ENCODE measurements at regions not wholly inside any gene's neighbourhood (a gene's known extent, or its start where the extent isn't known, plus 50 kb on each side); places are given as distances from the start of the nearest gene placed in this dataset.

DNA sequence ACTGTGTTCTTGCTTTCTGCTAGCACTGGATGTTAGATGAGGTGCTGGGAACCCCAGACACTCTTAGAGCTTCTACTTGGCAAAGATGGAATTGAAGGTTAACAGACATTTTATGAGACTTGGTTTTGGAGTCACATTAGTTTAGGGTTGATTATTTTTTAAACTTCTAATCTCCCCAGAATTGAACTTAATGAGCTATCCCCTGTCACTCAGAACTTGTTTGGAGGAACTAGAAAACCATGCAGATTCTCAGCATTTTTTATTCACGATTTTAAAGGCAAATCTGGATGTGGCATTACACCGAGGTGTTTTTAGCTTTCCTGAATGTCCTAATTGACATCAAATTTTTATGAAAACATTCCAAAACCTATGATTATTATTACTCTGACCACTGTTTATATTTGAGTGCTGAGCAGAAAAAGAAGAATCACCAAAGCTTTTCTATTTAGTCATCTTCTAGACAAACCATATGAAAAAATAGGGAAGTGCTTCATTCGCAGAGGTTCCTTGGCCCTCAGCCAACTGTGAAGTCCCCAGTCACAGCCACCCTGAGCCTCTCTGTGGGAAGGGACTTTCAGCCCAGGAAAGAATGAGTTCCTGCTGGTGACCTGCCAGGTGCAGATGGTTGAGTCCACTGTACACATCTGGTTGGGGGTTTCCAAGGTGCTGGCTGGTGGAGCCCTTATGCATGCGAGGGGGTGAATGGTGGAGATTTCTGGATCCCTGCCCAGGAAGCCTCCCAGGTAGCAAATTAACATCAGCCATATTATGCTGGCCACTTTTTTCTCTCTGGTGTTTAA, 196.0 kb upstream of the TOPAZ1 start:
- peaks cover 7% of the 10 kb centered on the region for H3K27me3 ChIP-seq (ENCODE audit: control insufficient read depth, insufficient read depth, low read length)
- H3K27ac ChIP-seq (ENCODE audit: low read depth, low read length): no peak overlapping the region
- no peaks in the 10 kb centered on the region for H3K9me3 ChIP-seq (ENCODE audit: control insufficient read depth, insufficient read depth, low read length)
- POLR2A ChIA-PET: no interaction called here
- CTCF ChIA-PET: interaction anchor here (0.5 kb wide), 1 partner anchor 1442 kb away, joined by 8 read pairs; no protein-coding TSS in a partner anchor
- no peak for DNase-seq (ENCODE audit: low read depth, low spot score)
- no peak overlapping the region for H3K4me3 ChIP-seq (ENCODE audit: low read depth, low read length)
- TF ChIP-seq, protein P1, sequence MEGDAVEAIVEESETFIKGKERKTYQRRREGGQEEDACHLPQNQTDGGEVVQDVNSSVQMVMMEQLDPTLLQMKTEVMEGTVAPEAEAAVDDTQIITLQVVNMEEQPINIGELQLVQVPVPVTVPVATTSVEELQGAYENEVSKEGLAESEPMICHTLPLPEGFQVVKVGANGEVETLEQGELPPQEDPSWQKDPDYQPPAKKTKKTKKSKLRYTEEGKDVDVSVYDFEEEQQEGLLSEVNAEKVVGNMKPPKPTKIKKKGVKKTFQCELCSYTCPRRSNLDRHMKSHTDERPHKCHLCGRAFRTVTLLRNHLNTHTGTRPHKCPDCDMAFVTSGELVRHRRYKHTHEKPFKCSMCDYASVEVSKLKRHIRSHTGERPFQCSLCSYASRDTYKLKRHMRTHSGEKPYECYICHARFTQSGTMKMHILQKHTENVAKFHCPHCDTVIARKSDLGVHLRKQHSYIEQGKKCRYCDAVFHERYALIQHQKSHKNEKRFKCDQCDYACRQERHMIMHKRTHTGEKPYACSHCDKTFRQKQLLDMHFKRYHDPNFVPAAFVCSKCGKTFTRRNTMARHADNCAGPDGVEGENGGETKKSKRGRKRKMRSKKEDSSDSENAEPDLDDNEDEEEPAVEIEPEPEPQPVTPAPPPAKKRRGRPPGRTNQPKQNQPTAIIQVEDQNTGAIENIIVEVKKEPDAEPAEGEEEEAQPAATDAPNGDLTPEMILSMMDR (IDR thresholded peaks at IDR 0.05; ENCODE audit: low read depth, low read length): no peak

DNA sequence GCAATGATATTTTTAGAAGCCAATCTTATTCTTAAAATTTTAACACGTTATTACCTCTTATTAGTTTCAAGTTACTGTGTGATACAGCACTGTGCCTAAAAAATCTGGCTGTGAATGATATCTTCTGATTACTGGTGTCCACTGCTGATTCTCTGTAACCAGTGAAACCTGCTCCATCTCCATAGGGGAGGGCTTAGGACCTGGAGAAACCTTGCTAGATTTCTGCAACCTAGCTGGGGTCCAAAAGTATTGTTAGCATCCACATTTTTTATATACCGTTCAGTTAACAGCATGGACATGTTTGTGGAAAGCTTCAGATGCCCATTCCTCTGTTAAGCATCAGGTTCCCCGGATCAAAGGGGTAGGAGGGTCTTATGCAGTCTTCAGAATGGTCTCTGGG, 193.9 kb upstream of the TOPAZ1 start:
- Histone ChIP-seq H3K27ac (ENCODE audit: low read depth, low read length) (no peak overlapping the region), H3K27me3 (ENCODE audit: control insufficient read depth, insufficient read depth, low read length) (peaks cover 11% of the 10 kb centered on the region), H3K4me3 (ENCODE audit: low read depth, low read length) (no peak overlapping the region), H3K9me3 (ENCODE audit: control insufficient read depth, insufficient read depth, low read length) (peaks cover 7% of the 10 kb centered on the region; the same call in 1 of the 2 replicates)
- ChIA-PET POLR2A (no interaction called here), CTCF (no interaction called here)
- TF ChIP-seq, protein P1 (IDR thresholded peaks at IDR 0.05; ENCODE audit: low read depth, low read length): no peak
- DNase-seq (ENCODE audit: low read depth, low spot score): no peak

DNA sequence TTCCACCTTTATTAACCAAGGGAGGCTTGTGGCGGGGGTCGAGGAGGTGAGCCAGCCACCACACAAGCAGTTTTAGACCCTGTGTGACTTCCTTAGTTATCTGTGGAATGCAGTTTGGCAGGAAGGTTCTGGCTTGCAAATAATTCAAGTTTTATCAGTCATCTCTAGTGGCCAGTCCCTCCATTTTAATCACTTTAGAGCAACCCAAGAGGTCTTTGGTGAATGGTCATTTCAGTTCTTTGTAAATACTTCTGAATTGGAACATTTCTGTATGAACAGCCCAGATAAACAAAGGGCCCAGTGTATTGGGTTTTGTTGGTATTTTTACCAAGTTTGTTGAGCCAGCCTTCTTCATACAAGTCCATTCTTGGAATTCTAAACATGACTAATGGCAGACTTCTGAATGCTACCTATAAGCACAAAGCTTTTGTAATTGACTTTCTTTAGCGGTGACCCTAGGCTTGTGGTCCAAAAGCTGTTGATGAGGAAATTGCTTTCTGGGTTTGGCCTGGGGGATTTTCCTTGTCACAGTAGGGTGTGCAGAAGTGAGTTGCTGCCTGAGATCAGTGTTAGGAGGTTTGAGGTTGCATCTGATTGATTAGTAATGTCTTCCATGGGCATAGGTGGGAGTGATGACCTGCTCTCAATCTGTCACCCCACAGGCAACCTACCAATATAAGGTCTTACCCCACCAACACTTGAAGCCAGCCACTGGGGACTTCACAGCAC, 193.3 kb upstream of the TOPAZ1 start:
- Histone ChIP-seq H3K4me3 (ENCODE audit: low read depth, low read length) (no peak overlapping the region), H3K27ac (ENCODE audit: low read depth, low read length) (no peak overlapping the region), H3K9me3 (ENCODE audit: control insufficient read depth, insufficient read depth, low read length) (peaks cover 7% of the 10 kb centered on the region; the same call in 1 of the 2 replicates), H3K27me3 (ENCODE audit: control insufficient read depth, insufficient read depth, low read length) (peaks cover 10% of the 10 kb centered on the region)
- TF ChIP-seq, protein P1 (IDR thresholded peaks at IDR 0.05; ENCODE audit: low read depth, low read length): no peak
- ChIA-PET CTCF (no interaction called here), POLR2A (no interaction called here)
- no peak for DNase-seq (ENCODE audit: low read depth, low spot score)

DNA sequence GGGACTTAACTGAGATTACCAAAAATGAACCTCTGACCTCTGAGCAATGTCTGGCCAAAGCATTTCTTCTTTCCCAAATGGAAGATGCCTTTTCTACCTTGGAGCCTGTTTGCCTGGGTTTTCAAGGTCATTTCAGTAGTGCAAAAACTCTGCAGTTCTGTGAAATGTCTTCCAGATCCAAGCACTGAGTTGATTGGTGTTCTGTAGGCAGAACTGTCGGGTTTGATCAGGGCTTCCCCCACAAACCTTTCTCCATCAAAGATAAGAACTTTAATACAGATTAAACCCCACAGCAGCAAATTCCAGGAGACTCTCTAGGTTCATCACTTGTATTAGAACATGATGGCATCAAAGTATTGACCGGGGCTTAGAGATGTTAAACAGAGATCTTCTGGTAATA, 192.7 kb upstream of the TOPAZ1 start:
- POLR2A ChIA-PET: no interaction called here
- no peak for DNase-seq (ENCODE audit: low read depth, low spot score)
- TF ChIP-seq, protein P1 (IDR thresholded peaks at IDR 0.05; ENCODE audit: low read depth, low read length): no peak
- CTCF ChIA-PET: no interaction called here
- H3K27ac ChIP-seq (ENCODE audit: low read depth, low read length): no peak overlapping the region
- no peak overlapping the region for H3K4me3 ChIP-seq (ENCODE audit: low read depth, low read length)
- peaks cover 9% of the 10 kb centered on the region for H3K27me3 ChIP-seq (ENCODE audit: control insufficient read depth, insufficient read depth, low read length)
- peaks cover 7% of the 10 kb centered on the region; the same call in 1 of the 2 replicates for H3K9me3 ChIP-seq (ENCODE audit: control insufficient read depth, insufficient read depth, low read length)

DNA sequence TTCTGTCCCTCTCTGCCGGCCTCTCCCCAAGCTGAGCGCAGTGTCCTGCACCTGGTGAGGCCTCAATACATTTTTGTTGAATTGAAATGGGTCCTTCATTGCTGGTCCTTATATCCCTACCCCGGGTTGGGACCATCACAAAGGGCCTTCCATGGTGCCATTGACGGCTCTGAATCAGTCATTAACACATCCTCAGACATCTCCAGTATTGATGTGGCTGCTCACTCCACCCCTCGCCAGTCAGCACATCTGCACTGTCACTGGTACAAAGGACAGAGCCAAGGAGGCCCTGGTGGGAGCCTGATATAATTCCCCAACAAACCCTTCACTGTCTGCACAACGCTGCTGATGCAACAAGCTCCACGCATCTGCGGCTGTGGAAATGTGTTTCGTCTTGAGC, 191.6 kb upstream of the TOPAZ1 start:
- Histone ChIP-seq H3K4me3 (ENCODE audit: low read depth, low read length) (no peak overlapping the region), H3K9me3 (ENCODE audit: control insufficient read depth, insufficient read depth, low read length) (peaks cover 7% of the 10 kb centered on the region; the same call in 1 of the 2 replicates), H3K27me3 (ENCODE audit: control insufficient read depth, insufficient read depth, low read length) (peaks cover 13% of the 10 kb centered on the region), H3K27ac (ENCODE audit: low read depth, low read length) (no peak overlapping the region)
- ChIA-PET CTCF (no interaction called here), POLR2A (no interaction called here)
- TF ChIP-seq, protein P1 (IDR thresholded peaks at IDR 0.05; ENCODE audit: low read depth, low read length): no peak
- DNase-seq (ENCODE audit: low read depth, low spot score): no peak

Data from AG04450 (cell line).